ENCODE measurements at regions not wholly inside any gene's neighbourhood (a gene's known extent, or its start where the extent isn't known, plus 50 kb on each side); places are given as distances from the start of the nearest gene placed in this dataset.
"Not testable (repeated sequence)": the region's sequence is repeated elsewhere in the genome, so short reads cannot be mapped to it uniquely, and the experiment has no call there.

DNA sequence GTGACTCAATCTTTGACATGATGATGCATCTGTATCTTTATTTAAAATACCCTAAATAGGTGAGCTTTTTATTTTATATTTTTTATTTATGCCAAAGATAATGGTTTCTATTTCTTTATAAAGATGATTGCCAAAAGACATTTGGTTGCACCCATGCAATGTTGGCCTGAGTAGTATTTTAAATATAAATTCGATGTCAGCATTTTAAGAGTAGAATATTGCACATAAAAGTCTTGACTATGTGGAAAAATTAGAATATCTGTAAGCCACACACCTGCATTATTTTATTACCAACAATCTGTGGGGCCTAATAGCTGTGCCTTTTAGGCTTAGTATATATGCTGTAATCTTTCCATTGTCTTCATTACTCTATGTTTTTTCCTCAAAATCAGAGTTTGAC is 91.4 kb downstream of the CPXCR1 start:
- H3K36me3 ChIP-seq (ENCODE audit: control insufficient read depth, insufficient read depth, low read length) = no peaks in the 10 kb centered on the region
- ATAC-seq (ENCODE audit: low read depth) (no peak), DNase-seq (no peak)
- no peaks in the 10 kb centered on the region for H3K27me3 ChIP-seq (ENCODE audit: control insufficient read depth, insufficient read depth, low read length)
- dilution Hi-C loops (cut with HindIII; ENCODE audit: low sequenced_read_pairs, unreplicated experiment) = no loop called here
- H2AFZ ChIP-seq (replicated peaks; ENCODE audit: low read length, poor library complexity) = no peak overlapping the region
- no peaks in the 10 kb centered on the region for H3K9me1 ChIP-seq (ENCODE audit: insufficient read depth, low read length)
- H2BK5ac ChIP-seq (ENCODE audit: low read depth, low read length, poor library complexity, severe bottlenecking) = no peak overlapping the region
- no peak overlapping the region for H3K18ac ChIP-seq (ENCODE audit: low read depth, low read length)
- TF ChIP-seq FOS (IDR thresholded peaks at IDR 0.05; ENCODE audit: low read depth, low read length) (no peak), MAFK (IDR thresholded peaks at IDR 0.05; ENCODE audit: low read depth, low read length) (peak; percentile 59)
- no peak overlapping the region for H3K27ac ChIP-seq (ENCODE audit: insufficient read depth, low read length)
- H2AK9ac ChIP-seq (replicated peaks; ENCODE audit: low read depth, low read length, poor library complexity) = no peak overlapping the region
- in situ Hi-C loops (cut with MboI; ENCODE audit: low sequenced_read_pairs) = no loop called here
- H4K5ac ChIP-seq (ENCODE audit: low read depth, low read length) = no peak overlapping the region
- no peak overlapping the region for H2BK15ac ChIP-seq (ENCODE audit: low read depth, low read length)
- no TSS peak for BruUV-seq (replicated peaks)
- H3K4me3 ChIP-seq (ENCODE audit: insufficient read depth, low read depth, low read length) = no peak overlapping the region
- H3K4ac ChIP-seq (ENCODE audit: low read depth, low read length) = no peak overlapping the region
- POLR2A ChIA-PET (ENCODE audit: unreplicated experiment) = no interaction called here
- no peaks in the 10 kb centered on the region for H3K4me1 ChIP-seq (ENCODE audit: control insufficient read depth, insufficient read depth, low read length)
- H3K56ac ChIP-seq (ENCODE audit: extremely low read depth, insufficient read depth, low read length) = no peak overlapping the region
- H2AK5ac ChIP-seq (ENCODE audit: low read depth, low read length) = no peak overlapping the region
- no peaks in the 10 kb centered on the region for H4K20me1 ChIP-seq (ENCODE audit: insufficient read depth, low read length)
- no peak overlapping the region for H4K8ac ChIP-seq (ENCODE audit: low read depth in 2 of 2, low read length in 2 of 2)
- H3K14ac ChIP-seq (replicated peaks; ENCODE audit: low read depth, low read length) = no peak overlapping the region
- no peak overlapping the region for H2BK120ac ChIP-seq (ENCODE audit: low read depth, low read length)
- CTCF ChIA-PET = no interaction called here
- H3K9ac ChIP-seq (ENCODE audit: low read depth, low read length) = no peak overlapping the region
- no peaks in the 10 kb centered on the region for H3K9me3 ChIP-seq (ENCODE audit: control insufficient read depth, insufficient read depth, low read length)
- H3K79me1 ChIP-seq (ENCODE audit: low read depth in 1 of 2, low read length in 2 of 2) = no peaks in the 10 kb centered on the region
- H3K4me2 ChIP-seq (ENCODE audit: low read depth, low read length) = no peak overlapping the region
- no CpG with 5 or more reads among the region's 1 CpG for WGBS, 2 experiments (ENCODE audit: extremely low coverage in 2 of 2, insufficient read length in 1 of 2)
- H4K91ac ChIP-seq (ENCODE audit: insufficient read depth, low read depth, low read length) = no peak overlapping the region
- H2BK20ac ChIP-seq (ENCODE audit: low read depth, low read length) = no peak overlapping the region
- intact Hi-C loops (cut with micrococcal nuclease) = no loop called here
- H3K23ac ChIP-seq (ENCODE audit: low read depth, low read length) = no peak overlapping the region

GRCh38 chrX:88843841-88844240 is 96.8 kb downstream of the CPXCR1 start:
- H3K27me3 ChIP-seq (ENCODE audit: control insufficient read depth, insufficient read depth, low read length); POLR2A ChIA-PET (ENCODE audit: unreplicated experiment); DNase-seq; H2BK15ac ChIP-seq (ENCODE audit: low read depth, low read length); H3K4me3 ChIP-seq (ENCODE audit: insufficient read depth, low read depth, low read length); H4K20me1 ChIP-seq (ENCODE audit: insufficient read depth, low read length); H3K9me3 ChIP-seq (ENCODE audit: control insufficient read depth, insufficient read depth, low read length); CTCF ChIA-PET; H3K23ac ChIP-seq (ENCODE audit: low read depth, low read length); dilution Hi-C loops (cut with HindIII; ENCODE audit: low sequenced_read_pairs, unreplicated experiment); H3K27ac ChIP-seq (ENCODE audit: insufficient read depth, low read length); H3K56ac ChIP-seq (ENCODE audit: extremely low read depth, insufficient read depth, low read length); H3K18ac ChIP-seq (ENCODE audit: low read depth, low read length); BruUV-seq (replicated peaks); H3K4me1 ChIP-seq (ENCODE audit: control insufficient read depth, insufficient read depth, low read length); H3K9ac ChIP-seq (ENCODE audit: low read depth, low read length); H3K36me3 ChIP-seq (ENCODE audit: control insufficient read depth, insufficient read depth, low read length); H4K91ac ChIP-seq (ENCODE audit: insufficient read depth, low read depth, low read length); H3K4ac ChIP-seq (ENCODE audit: low read depth, low read length); H4K8ac ChIP-seq (ENCODE audit: low read depth in 2 of 2, low read length in 2 of 2); H2BK120ac ChIP-seq (ENCODE audit: low read depth, low read length); H2AFZ ChIP-seq (replicated peaks; ENCODE audit: low read length, poor library complexity); in situ Hi-C loops (cut with MboI; ENCODE audit: low sequenced_read_pairs); H3K14ac ChIP-seq (replicated peaks; ENCODE audit: low read depth, low read length); H2BK20ac ChIP-seq (ENCODE audit: low read depth, low read length); H3K9me1 ChIP-seq (ENCODE audit: insufficient read depth, low read length); H3K4me2 ChIP-seq (ENCODE audit: low read depth, low read length); H2AK5ac ChIP-seq (ENCODE audit: low read depth, low read length); intact Hi-C loops (cut with micrococcal nuclease); H2BK5ac ChIP-seq (ENCODE audit: low read depth, low read length, poor library complexity, severe bottlenecking); H4K5ac ChIP-seq (ENCODE audit: low read depth, low read length); ATAC-seq (ENCODE audit: low read depth); H3K79me1 ChIP-seq (ENCODE audit: low read depth in 1 of 2, low read length in 2 of 2); H2AK9ac ChIP-seq (replicated peaks; ENCODE audit: low read depth, low read length, poor library complexity): not testable (repeated sequence)
- WGBS, 2 experiments (ENCODE audit: extremely low coverage in 2 of 2, insufficient read length in 1 of 2) = no CpG with 5 or more reads among the region's 1 CpG
